Panc1 (cell line): ENCODE measurements at regions not wholly inside any gene's neighbourhood (a gene's known extent, or its start where the extent isn't known, plus 50 kb on each side); places are given as distances from the start of the nearest gene placed in this dataset.

Experiments used
- ATAC-seq: fragments of 200-7000 bp; cut with Tn5 transposase; 2 replicates; pipeline ENCODE4 v1.9.1; 2020; ENCODE audit warnings: mild to moderate bottlenecking, moderate library complexity
- BruUV-seq: library from RNA; stranded (reverse); fragments of 400-500 nt; replicated peaks from 2 replicates; lab custom pipeline; 2021; lab: Mats Ljungman, UMichigan
- CTCF ChIA-PET: fragments of 300-600 bp; sonication (Branson Sonifier 250); formaldehyde crosslinking; loops from one replicate; lab custom pipeline; 2022; ENCODE audit warnings: antibody characterized with exemption; lab: Charles Lee
- POLR2A ChIA-PET: fragments of 300-600 bp; sonication (Branson Sonifier 250); formaldehyde crosslinking; loops from one replicate; lab custom pipeline; 2022; ENCODE audit warnings: antibody characterized with exemption; lab: Charles Lee
- DNase-seq: peaks from one replicate; pipeline ENCODE4 v3.0.0-alpha.2; 2010; ENCODE audit warnings: low read depth, low spot score
- H3K27ac ChIP-seq: 2 replicates; pipeline ENCODE4 v1.5.1; 2011; ENCODE audit warnings: mild to moderate bottlenecking, low read length, inconsistent platforms
- H3K27me3 ChIP-seq: fragments of 200-500 bp; sonication (Bioruptor generic); 2 replicates; pipeline ENCODE4 v1.6.0; 2014; ENCODE audit warnings: low read length, inconsistent platforms; ENCODE audit not compliant: control insufficient read depth, insufficient read depth
- H3K36me3 ChIP-seq: fragments of 200-500 bp; sonication (Bioruptor generic); 2 replicates; pipeline ENCODE4 v1.5.1; 2014; ENCODE audit warnings: inconsistent platforms, mild to moderate bottlenecking, low read length, moderate library complexity; ENCODE audit not compliant: control insufficient read depth, insufficient read depth
- H3K4me1 ChIP-seq: 2 replicates; pipeline ENCODE4 v1.5.1; 2011; ENCODE audit warnings: inconsistent platforms, mild to moderate bottlenecking, low read length, moderate library complexity; ENCODE audit not compliant: control insufficient read depth, insufficient read depth
- H3K4me3 ChIP-seq, 2 experiments: 2 replicates each; pipeline ENCODE4 v1.5.1; 2011 to 2012; ENCODE audit warnings: low read depth in 2 of 2, low read length in 2 of 2, mild to moderate bottlenecking in 2 of 2, inconsistent platforms in 1 of 2, moderate library complexity in 1 of 2
- H3K9me3 ChIP-seq: fragments of 200-500 bp; sonication (Bioruptor generic); 2 replicates; pipeline ENCODE4 v1.5.1; 2014; ENCODE audit warnings: low read depth, mild to moderate bottlenecking, inconsistent platforms, low read length, moderate library complexity; ENCODE audit not compliant: control insufficient read depth, insufficient read depth
- CTCF ChIP-seq: fragments of 450-650 bp; IDR thresholded peaks from 2 replicates; pipeline ENCODE4 v1.5.1; 2017; ENCODE audit warnings: mild to moderate bottlenecking
- POLR2AphosphoS5 ChIP-seq: IDR thresholded peaks from 2 replicates; pipeline ENCODE4 v1.6.1; 2012; ENCODE audit warnings: mild to moderate bottlenecking, low read depth, low read length, moderate library complexity
- REST ChIP-seq, 2 experiments: IDR thresholded peaks; 2 replicates each; pipeline ENCODE4 v1.6.1; 2011 to 2012; ENCODE audit warnings: low read depth in 2 of 2, control low read depth in 1 of 2, low read length in 1 of 2, mild to moderate bottlenecking in 1 of 2, moderate library complexity in 1 of 2; ENCODE audit not compliant: insufficient read depth in 1 of 2
- SIN3A ChIP-seq: IDR thresholded peaks from 2 replicates; pipeline ENCODE4 v1.6.1; 2012; ENCODE audit warnings: low read depth, mild to moderate bottlenecking, low read length, moderate library complexity, borderline replicate concordance; ENCODE audit not compliant: insufficient read depth
- TCF7L2 ChIP-seq: IDR thresholded peaks from 2 replicates; pipeline ENCODE4 v1.6.1; 2011; ENCODE audit warnings: mild to moderate bottlenecking, low read depth, low read length, inconsistent platforms
- in situ Hi-C: cut with HindIII; loops from 2 replicates; pipeline ENCODE4 v1.10.0; 2016; ENCODE audit warnings: low sequenced_read_pairs, low pct_unique_long_range_greater_than_20kb
- intact Hi-C: fragments of 100-400 bp; cut with micrococcal nuclease; formaldehyde crosslinking; loops from one replicate; pipeline ENCODE4 v1.10.0; 2022; ENCODE audit not compliant: unreplicated experiment

- POLR2A ChIA-PET = no interaction called here
- no peak for TF ChIP-seq REST (IDR thresholded peaks at IDR 0.05; ENCODE audit: insufficient read depth in 1 of 2, low read depth in 2 of 2, low read length in 1 of 2)
- TF ChIP-seq POLR2AphosphoS5 = no peak
- TF ChIP-seq TCF7L2 = no peak
- no peak for TF ChIP-seq SIN3A
- TF ChIP-seq CTCF = no peak
- no peaks in the 10 kb centered on the region for H3K9me3 ChIP-seq
- no peak overlapping the region for H3K27ac ChIP-seq
- intact Hi-C loops = no loop called here
- no TSS peak for BruUV-seq
- H3K4me3 ChIP-seq = no peak overlapping the region
- H3K36me3 ChIP-seq = no peaks in the 10 kb centered on the region
- no peak for DNase-seq
- H3K4me1 ChIP-seq = no peaks in the 10 kb centered on the region
- ATAC-seq = no peak
- CTCF ChIA-PET = no interaction called here
- in situ Hi-C loops = no loop called here
- H3K27me3 ChIP-seq = peaks cover 8% of the 10 kb centered on the region
These were observed 256.6 kb downstream of the MSX2 start for GRCh38 chr5:174980952-174981351.

GRCh38 chr5:174972291-174972690 lies 247.9 kb downstream of the MSX2 start:
- H3K27me3 ChIP-seq = peaks cover 8% of the 10 kb centered on the region
- no peaks in the 10 kb centered on the region for H3K4me1 ChIP-seq
- DNase-seq = no peak
- TF ChIP-seq SIN3A (no peak), TCF7L2 (no peak), REST (IDR thresholded peaks at IDR 0.05; ENCODE audit: insufficient read depth in 1 of 2, low read depth in 2 of 2, low read length in 1 of 2) (no peak), CTCF (no peak), POLR2AphosphoS5 (no peak)
- in situ Hi-C loops (no loop called here), intact Hi-C loops (no loop called here)
- H3K27ac ChIP-seq = no peak overlapping the region
- CTCF ChIA-PET = no interaction called here
- no peak overlapping the region for H3K4me3 ChIP-seq
- POLR2A ChIA-PET = no interaction called here
- H3K9me3 ChIP-seq = no peaks in the 10 kb centered on the region
- no peaks in the 10 kb centered on the region for H3K36me3 ChIP-seq
- no peak for ATAC-seq
- BruUV-seq = no TSS peak
